ENCODE measurements at regions not wholly inside any gene's neighbourhood (a gene's known extent, or its start where the extent isn't known, plus 50 kb on each side); places are given as distances from the start of the nearest gene placed in this dataset.

- Histone ChIP-seq H3K4me2 (ENCODE audit: insufficient read depth, insufficient read length, low read length) (no peak overlapping the region), H3K56ac (ENCODE audit: insufficient read length, low read depth, low read length) (no peak overlapping the region), H3K9me3 (ENCODE audit: control insufficient read depth, low read depth, low read length) (no peaks in the 10 kb centered on the region), H2AFZ (ENCODE audit: low read length) (no peak overlapping the region), H2BK12ac (ENCODE audit: insufficient read length, low read depth, low read length) (no peak overlapping the region), H3K79me2 (ENCODE audit: insufficient read depth, low read length) (no peaks in the 10 kb centered on the region), H3K27ac (ENCODE audit: insufficient read length, low read depth, low read length) (no peak overlapping the region), H2BK15ac (ENCODE audit: low read depth, low read length) (no peak overlapping the region), H2AK5ac (ENCODE audit: insufficient read length, low read length) (no peak overlapping the region), H3T11ph (ENCODE audit: low read length) (no peak overlapping the region), H3K14ac (ENCODE audit: insufficient read depth, low read length) (no peak overlapping the region), H3K9ac (ENCODE audit: extremely low read depth, insufficient read length, low read length) (no peak overlapping the region), H3K18ac (ENCODE audit: insufficient read length, low read depth, low read length) (no peak overlapping the region), H3K23me2 (ENCODE audit: insufficient read length, low read depth, low read length, poor library complexity, severe bottlenecking) (no peaks in the 10 kb centered on the region), H4K20me1 (ENCODE audit: control insufficient read depth, insufficient read depth, insufficient read length) (no peaks in the 10 kb centered on the region), H2BK5ac (ENCODE audit: insufficient read length, low read length) (no peak overlapping the region), H3K4me1 (ENCODE audit: insufficient read depth, low read length) (no peaks in the 10 kb centered on the region), H4K8ac (replicated peaks; ENCODE audit: insufficient read length, low read depth, low read length) (no peak overlapping the region), H3K4ac (ENCODE audit: low read depth, low read length) (no peak overlapping the region), H4K91ac (ENCODE audit: insufficient read length, low read depth, low read length) (no peak overlapping the region), H3K79me1 (ENCODE audit: insufficient read depth, low read depth, low read length, poor library complexity, severe bottlenecking) (no peaks in the 10 kb centered on the region), H2BK120ac (ENCODE audit: low read depth, low read length, poor library complexity, severe bottlenecking) (no peak overlapping the region), H3K27me3 (ENCODE audit: insufficient read depth, low read length) (no peaks in the 10 kb centered on the region), H3K23ac (ENCODE audit: insufficient read length, low read depth, low read length) (no peak overlapping the region), H4K5ac (ENCODE audit: insufficient read length, low read depth, low read length) (no peak overlapping the region), H2BK20ac (ENCODE audit: low read depth, low read length, poor library complexity, severe bottlenecking) (no peak overlapping the region)
- no peak overlapping the region for H3K27ac Mint-ChIP-seq
- DNase-seq: no peak
- WGBS (ENCODE audit: extremely low coverage, insufficient read length, low lambda C conversion rate): no CpG with 5 or more reads among the region's 5 CpGs
- no peak for TF ChIP-seq CTCF (conservative IDR thresholded peaks at IDR 0.05)
- no peaks in the 10 kb centered on the region for H3K36me3 Mint-ChIP-seq (ENCODE audit: insufficient read depth in 1 of 3, low read depth in 3 of 3)
- no peaks in the 10 kb centered on the region for H3K4me1 Mint-ChIP-seq
- H3K27me3 Mint-ChIP-seq (ENCODE audit: low read depth): no peaks in the 10 kb centered on the region
- no peaks in the 10 kb centered on the region; a peak in 1 of 5 replicates for H3K9me3 Mint-ChIP-seq
- H3K4me3 Mint-ChIP-seq: no peak overlapping the region
Observed at GRCh38 chr15:70301396-70301795, 203.7 kb upstream of the TLE3 start.
